ENCODE measurements at regions not wholly inside any gene's neighbourhood (a gene's known extent, or its start where the extent isn't known, plus 50 kb on each side); places are given as distances from the start of the nearest gene placed in this dataset.

GRCh38 chr11:121763526-121763925 lies 310.8 kb upstream of the SORL1-AS1 start:
- no peak for TF ChIP-seq CTCF (IDR thresholded peaks at IDR 0.05; ENCODE audit: low read depth, low read length)
- H3K27me3 ChIP-seq (ENCODE audit: control insufficient read depth, insufficient read depth, low read length), result no peaks in the 10 kb centered on the region
- POLR2A ChIA-PET, result no interaction called here
- H3K27ac ChIP-seq (ENCODE audit: low read depth, low read length), result no peak overlapping the region
- CTCF ChIA-PET, result no interaction called here
- H3K4me3 ChIP-seq (ENCODE audit: low read depth, low read length), result no peak overlapping the region
- no peak for DNase-seq (ENCODE audit: low read depth, low spot score)
- H3K9me3 ChIP-seq (ENCODE audit: control insufficient read depth, insufficient read depth, low read length), result no peaks in the 10 kb centered on the region

- Histone ChIP-seq H3K27me3 (ENCODE audit: control insufficient read depth, insufficient read depth, low read length) (no peaks in the 10 kb centered on the region), H3K4me3 (ENCODE audit: low read depth, low read length) (no peak overlapping the region), H3K27ac (ENCODE audit: low read depth, low read length) (no peak overlapping the region), H3K9me3 (ENCODE audit: control insufficient read depth, insufficient read depth, low read length) (no peaks in the 10 kb centered on the region)
- peak; percentile 18; the same call in 1 of the 2 replicates for TF ChIP-seq CTCF (IDR thresholded peaks at IDR 0.05; ENCODE audit: low read depth, low read length)
- DNase-seq (ENCODE audit: low read depth, low spot score), result no peak
- ChIA-PET POLR2A (no interaction called here), CTCF (no interaction called here)
These were observed 310.1 kb upstream of the SORL1-AS1 start for GRCh38 chr11:121762820-121763219.

GRCh38 chr11:121761186-121761585 lies 308.4 kb upstream of the SORL1-AS1 start:
- TF ChIP-seq CTCF (IDR thresholded peaks at IDR 0.05; ENCODE audit: low read depth, low read length), result no peak
- Histone ChIP-seq H3K27me3 (ENCODE audit: control insufficient read depth, insufficient read depth, low read length) (no peaks in the 10 kb centered on the region), H3K27ac (ENCODE audit: low read depth, low read length) (no peak overlapping the region), H3K9me3 (ENCODE audit: control insufficient read depth, insufficient read depth, low read length) (no peaks in the 10 kb centered on the region), H3K4me3 (ENCODE audit: low read depth, low read length) (no peak overlapping the region)
- ChIA-PET CTCF (no interaction called here), POLR2A (no interaction called here)
- no peak for DNase-seq (ENCODE audit: low read depth, low spot score)

GRCh38 chr11:121757480-121758125 lies 304.8 kb upstream of the SORL1-AS1 start:
- H3K9me3 ChIP-seq (ENCODE audit: control insufficient read depth, insufficient read depth, low read length), result no peaks in the 10 kb centered on the region
- H3K27ac ChIP-seq (ENCODE audit: low read depth, low read length), result no peak overlapping the region
- H3K27me3 ChIP-seq (ENCODE audit: control insufficient read depth, insufficient read depth, low read length), result no peaks in the 10 kb centered on the region
- TF ChIP-seq CTCF (IDR thresholded peaks at IDR 0.05; ENCODE audit: low read depth, low read length), result no peak
- no peak for DNase-seq (ENCODE audit: low read depth, low spot score)
- CTCF ChIA-PET, result interaction anchor here (0.5 to 0.6 kb wide), 2 partner anchors 9 to 147 kb away, joined by 3 read pairs; no protein-coding TSS in a partner anchor
- POLR2A ChIA-PET, result no interaction called here
- no peak overlapping the region for H3K4me3 ChIP-seq (ENCODE audit: low read depth, low read length)

- ChIA-PET CTCF (no interaction called here), POLR2A (no interaction called here)
- H3K27ac ChIP-seq (ENCODE audit: low read depth, low read length), result no peak overlapping the region
- DNase-seq (ENCODE audit: low read depth, low spot score), result no peak
- no peak overlapping the region for H3K4me3 ChIP-seq (ENCODE audit: low read depth, low read length)
- TF ChIP-seq CTCF (IDR thresholded peaks at IDR 0.05; ENCODE audit: low read depth, low read length), result no peak
- no peaks in the 10 kb centered on the region for H3K27me3 ChIP-seq (ENCODE audit: control insufficient read depth, insufficient read depth, low read length)
- no peaks in the 10 kb centered on the region for H3K9me3 ChIP-seq (ENCODE audit: control insufficient read depth, insufficient read depth, low read length)
These were observed 303.1 kb upstream of the SORL1-AS1 start for GRCh38 chr11:121755906-121756305.
